Stimulated activated CD8-positive, alpha-beta memory T cell treated with anti-CD3 and anti-CD28 coated beads, Interleukin-15, amount 100 ng/mL, for 24 hours (primary cell): ENCODE measurements at regions not wholly inside any gene's neighbourhood (a gene's known extent, or its start where the extent isn't known, plus 50 kb on each side); places are given as distances from the start of the nearest gene placed in this dataset.

ENCODE experiments used
- DNase-seq: peaks from one replicate; pipeline ENCODE4 v3.0.0-alpha.2; 2020; ENCODE audit warnings: low read depth

DNA sequence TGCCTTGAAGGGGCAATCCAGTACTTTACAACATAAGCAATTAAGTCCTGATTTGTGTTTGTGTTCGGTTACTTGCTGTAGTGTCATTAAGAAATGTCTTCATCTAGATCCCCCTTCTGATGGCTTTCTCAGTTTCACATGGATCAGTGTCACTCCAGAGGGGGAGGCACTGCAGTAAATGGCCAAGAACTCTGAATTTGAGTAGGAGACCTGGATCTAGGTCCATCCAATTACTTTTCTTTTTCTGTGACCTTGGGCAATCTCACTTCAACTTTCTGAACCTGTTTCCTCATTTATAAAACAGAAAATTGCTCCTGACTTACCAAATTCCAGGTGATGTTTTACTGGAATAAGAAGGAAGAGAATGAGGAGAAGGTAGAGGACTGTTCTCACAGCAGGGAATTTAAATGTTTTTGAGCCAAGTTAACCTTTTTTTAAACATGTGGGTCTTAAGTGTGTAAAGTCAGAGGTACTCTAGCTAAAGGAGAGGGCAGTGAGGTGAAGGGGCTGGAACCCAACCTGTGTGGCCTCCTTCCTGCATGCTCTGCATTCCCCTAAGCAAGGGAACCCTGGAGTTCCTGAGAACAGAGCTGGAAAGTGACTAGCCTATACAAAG lies 285.5 kb downstream of the HACE1 start:
- no peak for DNase-seq

DNA sequence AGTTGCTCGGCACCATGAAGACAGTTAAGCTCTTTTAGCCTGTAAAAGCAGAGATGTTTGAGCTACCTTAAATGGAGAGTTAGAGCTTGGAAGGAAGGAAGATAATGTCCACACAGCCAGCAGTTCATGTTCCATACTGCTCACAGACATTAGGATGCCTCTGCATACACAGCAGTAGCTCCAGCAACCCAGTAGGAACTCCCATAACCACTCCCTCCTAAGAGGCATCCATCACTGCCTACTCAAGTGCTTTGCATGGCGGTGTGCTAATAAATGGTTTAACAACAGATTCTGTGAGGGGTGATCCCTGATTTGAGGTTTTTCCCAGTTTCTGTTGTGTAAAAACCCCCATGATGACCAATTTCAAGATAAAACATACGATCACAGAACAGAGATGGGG lies 286.4 kb downstream of the HACE1 start:
- DNase-seq: no peak

DNA sequence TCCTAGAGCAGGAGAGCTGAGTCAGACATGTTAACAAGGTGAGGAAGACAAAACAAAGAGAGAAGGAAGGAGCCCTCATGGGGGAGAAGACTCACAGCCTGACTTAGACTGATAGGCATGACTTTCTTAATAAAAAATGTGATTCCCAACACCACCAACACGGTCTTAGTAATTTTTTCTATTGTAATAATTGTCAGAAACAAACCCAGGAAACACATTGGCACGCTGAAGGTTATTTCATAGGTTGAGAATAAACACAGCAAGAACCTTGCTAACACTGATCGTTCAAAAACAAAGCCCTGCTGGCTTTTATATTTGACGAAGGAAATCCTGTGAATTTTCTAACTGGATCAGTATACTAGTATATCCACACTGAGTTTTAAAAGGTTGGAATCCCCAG lies 286.8 kb downstream of the HACE1 start:
- no peak for DNase-seq

DNA sequence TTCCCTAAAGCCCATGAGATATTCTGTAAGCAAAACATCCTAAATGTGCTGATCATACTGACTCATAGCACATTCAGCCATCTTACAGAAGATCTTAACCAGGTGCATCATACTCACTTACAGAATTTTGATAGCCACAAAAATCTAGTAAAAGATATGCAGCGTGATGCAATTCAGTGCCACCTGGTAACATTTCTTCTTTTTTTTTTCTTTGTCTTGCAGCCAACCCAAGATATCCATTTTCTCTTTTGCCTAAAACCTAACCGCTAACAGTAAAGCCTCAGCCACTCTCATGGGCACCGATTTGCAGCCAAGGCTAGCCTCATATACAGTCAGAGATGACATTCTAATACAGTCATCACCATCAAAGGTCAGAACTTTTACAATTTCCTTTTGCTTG lies 293.3 kb downstream of the HACE1 start:
- no peak for DNase-seq

DNA sequence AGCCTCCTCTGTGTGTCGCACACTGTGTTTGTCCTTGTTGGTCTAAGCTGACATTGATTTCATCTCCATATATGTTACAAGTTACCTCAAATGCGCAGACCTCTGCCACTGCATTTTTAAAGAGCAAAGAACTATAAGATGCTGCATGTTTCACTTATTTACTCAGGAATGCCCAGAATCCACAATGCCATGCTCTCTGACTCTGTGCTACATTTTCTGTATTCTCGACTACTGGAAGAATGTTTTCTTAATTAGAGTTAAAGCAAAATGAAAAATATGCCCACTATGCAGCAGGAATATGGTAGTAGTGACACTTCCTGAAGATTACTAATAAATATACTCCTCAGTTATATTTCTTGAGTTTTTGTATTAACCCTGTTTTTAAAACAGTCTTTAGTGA lies 296.4 kb downstream of the HACE1 start:
- no peak for DNase-seq

GRCh38 chr6:104559435-104560202 lies 300.1 kb downstream of the HACE1 start:
- DNase-seq: no peak

- DNase-seq: no peak
Observed at GRCh38 chr6:104558746-104559145, 301.0 kb downstream of the HACE1 start.

DNA sequence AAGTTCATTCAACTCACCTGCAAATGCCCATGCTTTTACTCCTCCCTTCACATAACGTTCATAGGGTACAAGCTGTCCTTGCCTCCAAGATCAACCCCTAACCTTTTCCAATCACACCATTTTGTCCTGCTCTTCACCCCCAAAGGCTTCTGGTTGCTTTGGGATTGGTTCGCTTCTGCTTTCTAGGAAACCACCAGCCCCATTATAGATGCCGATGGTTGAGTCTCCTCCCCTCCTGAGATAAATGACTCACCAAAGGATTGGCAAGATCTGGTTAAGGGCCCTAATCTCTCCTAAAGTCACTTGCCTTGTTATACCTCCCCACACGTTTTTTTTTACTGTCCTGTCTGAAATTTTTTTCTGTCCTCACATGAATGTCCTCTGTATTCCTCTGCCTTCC lies 311.4 kb downstream of the HACE1 start:
- no peak for DNase-seq

GRCh38 chr6:104541411-104541810 lies 318.3 kb downstream of the HACE1 start:
- DNase-seq: no peak

GRCh38 chr6:104540743-104541142 lies 319.0 kb downstream of the HACE1 start:
- DNase-seq: no peak

GRCh38 chr6:104539173-104539572 lies 320.5 kb downstream of the HACE1 start:
- DNase-seq: no peak

GRCh38 chr6:104537872-104538271 lies 321.8 kb downstream of the HACE1 start:
- no peak for DNase-seq

DNA sequence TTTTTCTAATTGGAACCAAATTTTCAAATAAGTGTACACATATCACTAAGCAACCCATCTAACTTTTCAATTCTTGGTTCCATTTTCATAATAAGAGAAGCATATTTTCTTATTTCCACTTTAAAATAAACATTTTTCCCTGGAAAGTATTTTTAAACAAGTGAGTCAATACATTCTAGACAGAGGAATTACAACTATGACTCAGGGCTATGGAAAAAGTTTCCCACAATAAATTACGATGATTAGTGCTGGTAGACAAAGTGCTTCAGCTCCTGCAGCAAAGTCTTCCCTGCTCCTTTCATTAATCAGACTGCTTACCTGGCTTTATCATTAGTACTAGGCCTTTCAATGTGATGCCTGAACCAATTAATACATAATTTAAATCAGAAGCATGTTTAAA lies 322.5 kb downstream of the HACE1 start:
- no peak for DNase-seq

DNA sequence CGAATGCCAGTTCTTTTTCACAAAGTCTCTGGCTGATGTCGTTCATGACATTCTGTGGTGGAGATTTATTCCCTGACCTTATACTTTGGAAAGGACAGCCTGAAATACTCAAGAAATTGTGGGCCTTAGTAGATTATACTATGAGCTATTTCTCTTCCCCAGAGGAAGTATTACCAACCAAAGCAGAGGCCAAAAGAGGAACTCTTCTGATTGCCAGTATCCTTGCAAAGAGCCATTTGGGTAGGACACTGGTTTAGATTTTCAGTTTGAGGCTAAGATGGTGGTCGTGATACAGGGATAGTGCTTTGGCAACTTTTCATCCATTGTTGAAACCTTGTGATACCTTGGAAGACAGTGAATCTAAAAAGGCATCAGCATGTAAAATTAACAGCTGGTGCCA lies 327.3 kb downstream of the HACE1 start:
- no peak for DNase-seq

GRCh38 chr6:104531646-104532045 lies 328.1 kb downstream of the HACE1 start:
- DNase-seq: no peak

GRCh38 chr6:104527761-104528415 lies 331.8 kb downstream of the HACE1 start:
- no peak for DNase-seq

GRCh38 chr6:104527311-104527710 lies 332.4 kb downstream of the HACE1 start:
- DNase-seq: no peak

- no peak for DNase-seq
Observed at GRCh38 chr6:104526376-104526775, 333.3 kb downstream of the HACE1 start.

GRCh38 chr6:104525677-104526322 lies 333.9 kb downstream of the HACE1 start:
- DNase-seq: peak; percentile 16

GRCh38 chr6:104522533-104522932 lies 337.2 kb downstream of the HACE1 start:
- DNase-seq: no peak

- DNase-seq: no peak
Observed at GRCh38 chr6:104521176-104521575, 338.5 kb downstream of the HACE1 start.

- no peak for DNase-seq
Observed at GRCh38 chr6:104519566-104519965, 340.2 kb downstream of the HACE1 start.

- no peak for DNase-seq
Observed at GRCh38 chr6:104509355-104509754, 350.4 kb downstream of the HACE1 start.
